Aorta (tissue), 5 donors: ENCODE measurements at regions not wholly inside any gene's neighbourhood (a gene's known extent, or its start where the extent isn't known, plus 50 kb on each side); places are given as distances from the start of the nearest gene placed in this dataset.
A peak's percentile ranks its signal among the peaks of the same experiment; 100 is the strongest.

Experiments
- ATAC-seq: fragments of 200-7000 bp; cut with Tn5 transposase; one replicate; pipeline ENCODE4 v1.9.1; 2022; ENCODE audit warnings: moderate library complexity; ENCODE audit not compliant: low FRiP score
- DNase-seq, 2 donors: peaks; one replicate each; pipeline ENCODE4 v3.0.0-alpha.2; 2020
- H3K27ac ChIP-seq, 2 donors: one replicate each; pipeline ENCODE4 v1.5.1; 2013; ENCODE audit warnings: low read length in 2 of 2, mild to moderate bottlenecking in 2 of 2, moderate library complexity in 2 of 2, control low read depth in 1 of 2, inconsistent platforms in 1 of 2, low read depth in 1 of 2
- H3K27me3 ChIP-seq, 2 donors: one replicate each; pipeline ENCODE4 v1.6.1; 2013; ENCODE audit warnings: control low read depth in 1 of 2, low read length in 1 of 2, mild to moderate bottlenecking in 1 of 2, moderate library complexity in 1 of 2; ENCODE audit not compliant: insufficient read depth in 2 of 2, control insufficient read depth in 1 of 2
- H3K36me3 ChIP-seq, 2 donors: one replicate each; pipeline ENCODE4 v1.6.1; 2013; ENCODE audit warnings: control low read depth in 1 of 2, low read length in 1 of 2, mild to moderate bottlenecking in 1 of 2; ENCODE audit not compliant: insufficient read depth in 2 of 2, control insufficient read depth in 1 of 2
- H3K4me1 ChIP-seq, 2 donors: one replicate each; pipeline ENCODE4 v1.6.1; 2013; ENCODE audit warnings: low read length in 2 of 2, control low read depth in 1 of 2, mild to moderate bottlenecking in 1 of 2, moderate library complexity in 1 of 2; ENCODE audit not compliant: insufficient read depth in 2 of 2, control insufficient read depth in 1 of 2
- H3K4me3 ChIP-seq, 2 donors: one replicate each; pipeline ENCODE4 v1.5.1; 2013; ENCODE audit warnings: low read length in 2 of 2, control low read depth in 1 of 2, mild to moderate bottlenecking in 1 of 2
- H3K9me3 ChIP-seq: one replicate; pipeline ENCODE4 v1.6.1; 2013; ENCODE audit warnings: mild to moderate bottlenecking, low read length; ENCODE audit not compliant: control insufficient read depth
- WGBS, 2 donors: extraction: QIAGEN DNeasy Blood & Tissue Kit; methylation state at CpG; one replicate each; pipeline ENCODE4 v1.1.7; 2013; 5-methylcytosine and 5-hydroxymethylcytosine counted together
- intact Hi-C, 2 donors: fragments of 100-400 bp; cut with DNase I; formaldehyde crosslinking; loops; one replicate each; pipeline versions ENCODE4 v1.14.2 to v1.15.0; 2022
- donor health status: healthy with polysubstance abuse.
- donor health status: Bipolar disorder and iron deficiency.
- donor health status: DM: no; HTN: no; CAD: no.
- donor health status: DM: no; HTN: no; CAD: no.
- donor health status: DM: yes; HTN: yes; CAD: no.

DNA sequence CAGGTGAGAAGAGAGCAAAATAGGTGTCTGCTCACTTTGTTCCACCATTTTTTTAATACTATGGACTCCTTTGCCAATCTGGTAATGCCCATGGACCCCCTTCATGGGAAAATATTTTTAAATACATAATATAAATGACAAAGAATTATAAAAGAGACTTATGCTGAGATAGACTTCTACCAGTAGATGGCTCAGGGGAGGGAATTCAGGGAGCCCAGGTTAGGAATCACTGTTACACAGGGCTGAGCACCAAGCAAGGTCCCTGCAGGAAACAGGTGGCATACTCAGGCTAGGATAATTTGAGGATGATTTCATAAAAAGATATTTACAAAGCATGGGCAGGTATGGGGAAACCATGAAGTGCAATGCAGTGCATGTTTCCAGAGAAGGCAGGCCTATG, 525.9 kb downstream of the FGF9 start:
- H3K9me3 ChIP-seq: no peaks in the 10 kb centered on the region

DNA sequence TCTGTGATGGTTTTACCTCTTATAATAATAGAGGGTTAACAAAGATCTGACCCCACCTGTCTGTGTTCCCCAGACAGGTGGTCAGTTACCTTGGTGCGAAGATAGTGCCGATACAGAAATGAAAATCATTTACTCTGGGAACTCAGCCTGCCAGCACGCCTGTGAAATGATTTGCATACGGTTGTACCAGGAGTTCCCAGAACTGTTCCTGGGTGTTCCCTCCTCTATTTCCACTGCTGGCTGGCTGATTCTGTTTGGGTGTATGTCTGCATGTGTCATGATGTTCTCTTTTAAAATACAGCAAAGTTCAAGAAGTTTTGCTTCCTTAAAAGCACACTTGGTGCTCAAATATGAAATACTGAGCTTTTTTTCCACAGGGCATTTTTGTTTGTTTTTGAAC, 527.1 kb downstream of the FGF9 start:
- no peaks in the 10 kb centered on the region for H3K4me1 ChIP-seq
- no peaks in the 10 kb centered on the region for H3K9me3 ChIP-seq
- no peaks in the 10 kb centered on the region for H3K36me3 ChIP-seq
- no peaks in the 10 kb centered on the region for H3K27me3 ChIP-seq
- ATAC-seq (peak; percentile 55), DNase-seq (no peak)
- WGBS, 2 donors: 9 to 15% methylated on average over 4 of the region's 4 CpGs
- H3K4me3 ChIP-seq: peak overlapping the region in 1 of 2 donors; percentile 22
- H3K27ac ChIP-seq: no peak overlapping the region
- intact Hi-C loops: no loop called here

More for the DNA sequence above, 525.9 kb downstream of the FGF9 start:
- Histone ChIP-seq H3K4me1 (no peaks in the 10 kb centered on the region), H3K27me3 (no peaks in the 10 kb centered on the region), H3K4me3 (no peak overlapping the region), H3K36me3 (no peaks in the 10 kb centered on the region), H3K27ac (no peak overlapping the region)
- ATAC-seq: no peak
- intact Hi-C loops: no loop called here
- no peak for DNase-seq

DNA sequence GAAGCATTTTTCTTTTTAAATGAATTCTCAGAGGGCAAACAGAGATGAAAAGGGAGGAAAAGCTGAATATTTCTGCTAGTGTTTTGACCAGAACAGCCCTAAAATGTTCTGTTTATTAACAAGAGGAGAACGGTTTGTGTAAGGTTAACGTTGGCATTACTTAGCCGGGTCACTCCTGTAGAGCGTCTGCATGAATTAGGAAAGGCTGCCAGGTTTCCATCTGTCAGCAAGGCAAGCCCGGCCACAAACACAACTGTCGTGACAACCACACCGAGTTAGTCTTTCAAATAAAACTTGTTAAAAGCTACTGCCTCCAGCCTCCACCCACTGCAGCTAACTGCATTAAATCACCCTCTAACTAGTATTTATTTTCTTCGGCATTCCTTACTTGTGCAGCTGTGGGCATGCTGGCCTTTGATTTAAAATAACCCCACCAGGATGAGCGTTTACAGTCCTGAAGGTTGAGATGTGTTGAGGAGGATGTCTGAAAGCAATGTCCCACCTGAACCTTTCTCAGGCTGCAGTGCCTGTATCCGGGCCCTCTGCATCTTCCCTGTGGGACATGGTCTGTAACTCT, 527.9 kb downstream of the FGF9 start:
- Histone ChIP-seq H3K9me3 (no peaks in the 10 kb centered on the region), H3K4me1 (no peaks in the 10 kb centered on the region), H3K27me3 (no peaks in the 10 kb centered on the region), H3K36me3 (no peaks in the 10 kb centered on the region), H3K4me3 (no peak overlapping the region), H3K27ac (no peak overlapping the region)
- intact Hi-C loops: no loop called here
- 16 to 19% methylated on average over 10 of the region's 10 CpGs for WGBS, 2 donors
- no peak for ATAC-seq
- DNase-seq: no peak

DNA sequence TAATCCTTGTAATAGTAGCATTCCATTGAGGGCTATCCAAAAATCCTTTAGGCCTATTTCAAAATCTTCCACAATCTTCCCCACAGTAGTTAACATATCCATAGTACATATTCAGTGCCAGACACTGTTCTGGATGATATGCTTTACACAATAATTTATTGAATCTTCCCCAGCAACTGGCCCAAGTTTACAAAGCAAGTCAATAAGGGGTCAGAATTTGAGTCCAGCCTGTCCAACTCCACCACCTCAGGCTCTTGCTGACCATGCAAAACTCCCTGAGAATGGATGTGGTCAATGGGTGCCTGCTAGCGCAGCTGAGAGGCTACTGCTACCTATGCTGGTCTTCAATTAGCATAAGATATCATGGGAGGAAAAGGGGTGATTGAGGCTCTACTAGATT, 529.6 kb downstream of the FGF9 start:
- Histone ChIP-seq H3K27me3 (no peaks in the 10 kb centered on the region), H3K4me1 (no peaks in the 10 kb centered on the region), H3K27ac (no peak overlapping the region), H3K36me3 (no peaks in the 10 kb centered on the region), H3K9me3 (no peaks in the 10 kb centered on the region), H3K4me3 (no peak overlapping the region)
- intact Hi-C loops: no loop called here
- WGBS, 2 donors: 99 to 100% methylated on average over 1 of the region's 1 CpG
- no peak for DNase-seq
- ATAC-seq: no peak

DNA sequence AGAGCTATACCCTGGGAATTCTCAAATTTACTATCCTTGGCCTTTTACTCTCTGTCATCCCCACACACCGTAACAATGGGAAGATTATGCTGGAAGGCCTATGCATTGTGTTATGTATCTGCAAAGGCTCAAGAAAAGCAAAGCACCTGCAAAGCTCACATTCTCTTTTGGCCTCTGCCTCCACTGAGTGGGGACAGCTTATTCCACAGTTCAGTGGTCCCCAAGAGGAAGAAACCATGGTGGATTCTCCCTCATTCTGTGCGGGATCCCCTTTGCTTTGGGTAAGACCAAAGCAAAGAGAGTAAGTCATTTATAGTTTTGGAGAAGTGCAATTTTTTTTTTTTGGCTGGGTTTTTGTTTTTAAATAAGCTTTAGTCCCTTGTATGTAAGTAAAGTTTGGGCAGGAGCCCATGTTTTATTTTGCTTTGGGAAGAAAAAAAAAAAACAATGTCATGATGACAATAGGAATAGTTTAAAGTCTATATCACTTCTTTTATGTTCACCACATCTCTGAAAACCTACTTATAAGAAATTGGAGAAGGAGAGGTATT, 530.6 kb downstream of the FGF9 start:
- H3K4me3 ChIP-seq: no peak overlapping the region
- no peaks in the 10 kb centered on the region for H3K4me1 ChIP-seq
- H3K36me3 ChIP-seq: no peaks in the 10 kb centered on the region
- WGBS, 2 donors: 98 to 100% methylated on average over 2 of the region's 2 CpGs
- no peaks in the 10 kb centered on the region for H3K27me3 ChIP-seq
- no peaks in the 10 kb centered on the region for H3K9me3 ChIP-seq
- DNase-seq (no peak), ATAC-seq (no peak)
- no peak overlapping the region for H3K27ac ChIP-seq
- intact Hi-C loops: no loop called here

DNA sequence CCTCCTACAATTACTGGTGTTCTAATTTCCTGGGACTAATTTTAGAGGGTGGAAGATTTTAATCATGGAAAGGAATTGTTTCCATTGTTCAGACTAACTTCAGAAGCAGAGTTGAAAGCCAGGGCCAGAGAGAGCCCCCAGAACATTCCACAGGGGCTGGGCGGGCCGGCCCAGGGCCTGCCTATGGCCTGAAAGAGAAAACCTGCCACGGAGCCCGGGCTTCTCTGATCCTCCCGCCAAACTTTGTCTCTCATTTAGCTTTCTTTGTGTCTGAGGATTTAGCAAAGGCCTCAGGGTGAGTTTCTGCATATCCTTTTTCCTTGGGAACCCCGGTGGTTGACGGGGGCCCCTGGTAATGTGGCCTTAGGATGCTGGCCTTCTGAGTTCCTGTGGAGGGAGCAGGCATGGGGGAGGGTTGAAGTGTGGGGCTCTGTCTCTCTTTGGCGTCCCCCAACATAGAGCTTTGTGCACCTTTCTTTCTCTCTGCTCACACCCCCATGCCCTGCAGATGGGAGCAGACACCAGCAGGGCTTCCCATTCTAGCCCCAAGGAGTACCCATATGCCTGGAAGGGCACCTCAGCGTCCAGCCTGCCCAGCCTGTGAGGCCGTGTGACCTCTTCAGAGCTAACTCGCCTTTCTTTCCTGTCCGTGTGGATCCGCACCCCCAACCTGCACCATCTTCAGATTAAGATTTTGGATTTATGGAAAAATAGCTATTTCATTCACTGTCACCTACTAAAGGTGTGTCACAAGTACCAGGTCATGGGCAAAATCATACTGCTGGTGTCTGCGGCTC, 539.5 kb downstream of the FGF9 start:
- ATAC-seq (no peak), DNase-seq (no peak)
- Histone ChIP-seq H3K27me3 (no peaks in the 10 kb centered on the region), H3K36me3 (no peaks in the 10 kb centered on the region), H3K9me3 (no peaks in the 10 kb centered on the region), H3K4me3 (no peak overlapping the region), H3K4me1 (no peaks in the 10 kb centered on the region), H3K27ac (no peak overlapping the region)
- intact Hi-C loops: no loop called here
- WGBS, 2 donors: 95 to 96% methylated on average over 14 of the region's 14 CpGs

DNA sequence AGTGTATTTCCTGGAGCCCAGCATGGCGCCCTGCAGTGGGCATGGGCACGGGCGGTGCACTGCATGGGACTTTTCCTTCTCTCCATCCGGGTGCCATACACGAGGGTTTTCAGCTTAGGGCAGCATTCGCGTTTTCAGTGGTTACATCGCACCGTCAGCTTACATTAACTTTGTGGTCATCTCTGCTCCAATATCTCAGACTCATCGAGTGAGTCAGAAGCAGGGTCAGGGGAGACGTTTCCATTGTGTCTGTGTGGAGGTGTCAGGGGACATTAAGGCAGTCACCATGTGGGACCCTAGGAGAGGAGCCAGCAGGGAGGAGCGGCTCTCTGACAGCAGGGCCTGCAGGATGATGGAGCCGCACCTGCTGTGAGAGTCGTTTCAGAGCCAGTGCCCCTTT, 541.0 kb downstream of the FGF9 start:
- H3K4me3 ChIP-seq: no peak overlapping the region
- H3K27ac ChIP-seq: no peak overlapping the region
- 95 to 96% methylated on average over 14 of the region's 14 CpGs for WGBS, 2 donors
- H3K27me3 ChIP-seq: no peaks in the 10 kb centered on the region
- H3K4me1 ChIP-seq: no peaks in the 10 kb centered on the region
- ATAC-seq (no peak), DNase-seq (no peak)
- intact Hi-C loops: no loop called here
- no peaks in the 10 kb centered on the region for H3K36me3 ChIP-seq
- no peaks in the 10 kb centered on the region for H3K9me3 ChIP-seq

DNA sequence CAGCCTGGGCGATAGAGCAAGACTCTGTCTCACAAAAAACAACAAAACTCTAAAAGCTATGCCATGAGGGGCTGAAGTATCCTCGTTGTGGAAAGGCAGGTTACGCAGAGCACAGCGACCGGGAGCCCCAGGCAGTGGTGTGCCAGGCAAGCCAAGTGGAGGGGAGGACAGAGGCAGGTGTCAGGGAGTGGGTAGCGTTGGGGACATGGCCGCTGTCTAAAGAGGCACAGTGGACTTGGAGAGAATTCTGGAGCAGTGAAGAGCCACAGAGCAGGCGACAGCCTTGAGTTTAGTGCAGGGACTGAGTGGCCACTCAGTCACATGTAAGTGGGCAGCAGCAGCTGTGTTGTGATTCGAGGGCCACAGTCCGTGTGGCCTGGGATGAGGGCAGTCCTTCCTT, 541.7 kb downstream of the FGF9 start:
- ATAC-seq (no peak), DNase-seq (no peak)
- H3K27me3 ChIP-seq: no peaks in the 10 kb centered on the region
- no peak overlapping the region for H3K4me3 ChIP-seq
- WGBS, 2 donors: 93 to 95% methylated on average over 10 of the region's 10 CpGs
- H3K9me3 ChIP-seq: no peaks in the 10 kb centered on the region
- H3K27ac ChIP-seq: no peak overlapping the region
- H3K4me1 ChIP-seq: no peaks in the 10 kb centered on the region
- no peaks in the 10 kb centered on the region for H3K36me3 ChIP-seq
- intact Hi-C loops: no loop called here

DNA sequence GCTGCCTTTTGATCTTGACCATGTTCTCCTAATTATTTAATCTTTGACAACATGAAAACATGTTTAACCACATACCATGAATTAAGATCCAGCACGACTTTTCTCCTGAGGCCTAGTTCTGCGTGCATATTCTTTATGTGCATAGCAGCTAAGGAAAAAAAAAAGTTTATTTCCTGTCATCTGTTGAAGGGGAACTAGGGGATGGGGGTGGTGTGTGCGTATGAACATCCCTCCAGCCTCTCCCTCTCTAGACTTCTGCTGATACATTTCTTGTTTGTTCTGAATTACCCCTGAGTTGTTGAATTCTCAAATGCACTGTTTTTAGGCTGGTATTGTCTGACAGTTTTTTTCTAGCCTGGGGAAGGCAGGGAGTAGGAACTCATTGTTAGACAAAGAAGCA, 543.3 kb downstream of the FGF9 start:
- Histone ChIP-seq H3K36me3 (no peaks in the 10 kb centered on the region), H3K27ac (no peak overlapping the region), H3K4me1 (no peaks in the 10 kb centered on the region), H3K27me3 (no peaks in the 10 kb centered on the region), H3K4me3 (no peak overlapping the region), H3K9me3 (no peaks in the 10 kb centered on the region)
- ATAC-seq (no peak), DNase-seq (no peak)
- WGBS, 2 donors: 90 to 92% methylated on average over 3 of the region's 3 CpGs
- intact Hi-C loops: no loop called here
